ENCODE measurements at regions not wholly inside any gene's neighbourhood (a gene's known extent, or its start where the extent isn't known, plus 50 kb on each side); places are given as distances from the start of the nearest gene placed in this dataset.

GRCh38 chr18:27404855-27405254 is 219.7 kb upstream of the CHST9 start:
- no peak for TF ChIP-seq Cebpa-rat (IDR thresholded peaks at IDR 0.05)
- H3K27ac ChIP-seq = no peak overlapping the region

GRCh38 chr18:27400001-27400400 is 214.9 kb upstream of the CHST9 start:
- Histone ChIP-seq H3K27me3 (no peaks in the 10 kb centered on the region), H3K4me1 (no peaks in the 10 kb centered on the region), H4K20me1 (no peaks in the 10 kb centered on the region), H3K9ac (no peak overlapping the region), H3K27ac (no peak overlapping the region), H3K4me2 (no peak overlapping the region), H3K4me3 (no peak overlapping the region), H3K36me3 (no peaks in the 10 kb centered on the region), H3K9me3 (no peaks in the 10 kb centered on the region)
- no peak for TF ChIP-seq Cebpa-rat (IDR thresholded peaks at IDR 0.05)

More at GRCh38 chr18:27404855-27405254, 219.7 kb upstream of the CHST9 start:
- no peaks in the 10 kb centered on the region for H3K27me3 ChIP-seq
- H3K4me3 ChIP-seq = no peak overlapping the region
- H3K36me3 ChIP-seq = no peaks in the 10 kb centered on the region
- no peaks in the 10 kb centered on the region for H4K20me1 ChIP-seq
- H3K9me3 ChIP-seq = no peaks in the 10 kb centered on the region
- no peak overlapping the region for H3K4me2 ChIP-seq
- no peaks in the 10 kb centered on the region for H3K4me1 ChIP-seq
- H3K9ac ChIP-seq = no peak overlapping the region

GRCh38 chr18:27395752-27396151 is 210.6 kb upstream of the CHST9 start:
- TF ChIP-seq Cebpa-rat (IDR thresholded peaks at IDR 0.05) = no peak
- no peaks in the 10 kb centered on the region for H3K9me3 ChIP-seq
- no peaks in the 10 kb centered on the region for H4K20me1 ChIP-seq
- no peaks in the 10 kb centered on the region for H3K27me3 ChIP-seq
- no peak overlapping the region for H3K4me2 ChIP-seq
- no peaks in the 10 kb centered on the region for H3K36me3 ChIP-seq
- H3K9ac ChIP-seq = no peak overlapping the region
- H3K4me1 ChIP-seq = no peaks in the 10 kb centered on the region
- H3K4me3 ChIP-seq = no peak overlapping the region
- no peak overlapping the region for H3K27ac ChIP-seq

- TF ChIP-seq Cebpa-rat (IDR thresholded peaks at IDR 0.05) = no peak
These were observed 209.6 kb upstream of the CHST9 start for GRCh38 chr18:27394687-27395086.

GRCh38 chr18:27382567-27383216 is 197.6 kb upstream of the CHST9 start:
- TF ChIP-seq Cebpa-rat (IDR thresholded peaks at IDR 0.05) = no peak
- Histone ChIP-seq H4K20me1 (no peaks in the 10 kb centered on the region), H3K27me3 (no peaks in the 10 kb centered on the region), H3K36me3 (no peaks in the 10 kb centered on the region), H3K27ac (no peak overlapping the region), H3K4me1 (no peaks in the 10 kb centered on the region), H3K4me3 (no peak overlapping the region), H3K9ac (no peak overlapping the region), H3K9me3 (no peaks in the 10 kb centered on the region), H3K4me2 (no peak overlapping the region)

More at GRCh38 chr18:27394687-27395086, 209.6 kb upstream of the CHST9 start:
- H3K36me3 ChIP-seq = no peaks in the 10 kb centered on the region
- H3K27ac ChIP-seq = no peak overlapping the region
- H3K27me3 ChIP-seq = no peaks in the 10 kb centered on the region
- no peaks in the 10 kb centered on the region for H3K9me3 ChIP-seq
- no peak overlapping the region for H3K4me2 ChIP-seq
- no peak overlapping the region for H3K9ac ChIP-seq
- no peak overlapping the region for H3K4me3 ChIP-seq
- H4K20me1 ChIP-seq = no peaks in the 10 kb centered on the region
- no peaks in the 10 kb centered on the region for H3K4me1 ChIP-seq

GRCh38 chr18:27378431-27379095 is 193.5 kb upstream of the CHST9 start:
- no peaks in the 10 kb centered on the region for H4K20me1 ChIP-seq
- no peaks in the 10 kb centered on the region for H3K4me1 ChIP-seq
- H3K36me3 ChIP-seq = no peaks in the 10 kb centered on the region
- H3K9me3 ChIP-seq = no peaks in the 10 kb centered on the region
- no peak overlapping the region for H3K4me2 ChIP-seq
- H3K27me3 ChIP-seq = no peaks in the 10 kb centered on the region
- no peak overlapping the region for H3K9ac ChIP-seq
- no peak for TF ChIP-seq Cebpa-rat (IDR thresholded peaks at IDR 0.05)
- no peak overlapping the region for H3K4me3 ChIP-seq
- H3K27ac ChIP-seq = no peak overlapping the region

GRCh38 chr18:27377251-27377650 is 192.1 kb upstream of the CHST9 start:
- no peaks in the 10 kb centered on the region for H3K4me1 ChIP-seq
- H3K4me3 ChIP-seq = no peak overlapping the region
- no peak overlapping the region for H3K27ac ChIP-seq
- H3K9me3 ChIP-seq = no peaks in the 10 kb centered on the region
- H3K36me3 ChIP-seq = no peaks in the 10 kb centered on the region
- no peaks in the 10 kb centered on the region for H4K20me1 ChIP-seq
- no peak overlapping the region for H3K4me2 ChIP-seq
- no peak overlapping the region for H3K9ac ChIP-seq
- H3K27me3 ChIP-seq = no peaks in the 10 kb centered on the region
- TF ChIP-seq Cebpa-rat (IDR thresholded peaks at IDR 0.05) = no peak

- H3K9ac ChIP-seq = no peak overlapping the region
- TF ChIP-seq Cebpa-rat (IDR thresholded peaks at IDR 0.05) = no peak
- no peaks in the 10 kb centered on the region for H4K20me1 ChIP-seq
- H3K27me3 ChIP-seq = no peaks in the 10 kb centered on the region
- no peak overlapping the region for H3K27ac ChIP-seq
- H3K4me1 ChIP-seq = no peaks in the 10 kb centered on the region
- no peaks in the 10 kb centered on the region for H3K36me3 ChIP-seq
- H3K9me3 ChIP-seq = no peaks in the 10 kb centered on the region
- no peak overlapping the region for H3K4me2 ChIP-seq
- no peak overlapping the region for H3K4me3 ChIP-seq
These were observed 187.3 kb upstream of the CHST9 start for GRCh38 chr18:27372386-27372785.

- TF ChIP-seq Cebpa-rat (IDR thresholded peaks at IDR 0.05) = no peak
- H3K4me3 ChIP-seq = no peak overlapping the region
These were observed 181.6 kb upstream of the CHST9 start for GRCh38 chr18:27366665-27367064.

GRCh38 chr18:27366151-27366550 is 181.0 kb upstream of the CHST9 start:
- Histone ChIP-seq H3K27me3 (no peaks in the 10 kb centered on the region), H3K4me1 (no peaks in the 10 kb centered on the region), H3K4me2 (no peak overlapping the region), H3K9ac (no peak overlapping the region), H3K27ac (no peak overlapping the region), H3K9me3 (no peaks in the 10 kb centered on the region), H3K4me3 (no peak overlapping the region), H3K36me3 (no peaks in the 10 kb centered on the region), H4K20me1 (no peaks in the 10 kb centered on the region)
- TF ChIP-seq Cebpa-rat (IDR thresholded peaks at IDR 0.05) = no peak

More at GRCh38 chr18:27366665-27367064, 181.6 kb upstream of the CHST9 start:
- H3K4me1 ChIP-seq = no peaks in the 10 kb centered on the region
- no peak overlapping the region for H3K27ac ChIP-seq
- H3K4me2 ChIP-seq = no peak overlapping the region
- no peaks in the 10 kb centered on the region for H4K20me1 ChIP-seq
- no peaks in the 10 kb centered on the region for H3K36me3 ChIP-seq
- H3K9ac ChIP-seq = no peak overlapping the region
- H3K27me3 ChIP-seq = no peaks in the 10 kb centered on the region
- H3K9me3 ChIP-seq = no peaks in the 10 kb centered on the region

Data from BLaER1 (cell line).